ENCODE measurements at regions not wholly inside any gene's neighbourhood (a gene's known extent, or its start where the extent isn't known, plus 50 kb on each side); places are given as distances from the start of the nearest gene placed in this dataset.

- TF ChIP-seq REST (tag by site-specific recombination; IDR thresholded peaks at IDR 0.05) (no peak), ZNF138 (tag by site-specific recombination; IDR thresholded peaks at IDR 0.05; ENCODE audit: borderline replicate concordance) (no peak), CTCF (tag by site-specific recombination; IDR thresholded peaks at IDR 0.05) (no peak), ZNF24 (tag by site-specific recombination; IDR thresholded peaks at IDR 0.05) (no peak), ZNF513 (tag by site-specific recombination; IDR thresholded peaks at IDR 0.05) (no peak), REPIN1 (tag by site-specific recombination; IDR thresholded peaks at IDR 0.05; ENCODE audit: low read depth) (no peak), SP2 (tag by site-specific recombination; IDR thresholded peaks at IDR 0.05) (no peak)
Measured at GRCh38 chr2:20549691-20550348, 101.1 kb downstream of the HS1BP3 start.

All from HEK293 (cell line).